ENCODE measurements at regions not wholly inside any gene's neighbourhood (a gene's known extent, or its start where the extent isn't known, plus 50 kb on each side); places are given as distances from the start of the nearest gene placed in this dataset.

GRCh38 chr6:63371104-63371715, 51.4 kb upstream of the LGSN start:
- no peaks in the 10 kb centered on the region for H3K27me3 ChIP-seq
- DNase-seq: no peak
- H3K4me1 ChIP-seq: no peaks in the 10 kb centered on the region
- intact Hi-C loops (cut with DNase I): no loop called here
- H3K27ac ChIP-seq: no peak overlapping the region
- no peaks in the 10 kb centered on the region for H3K36me3 ChIP-seq
- H3K4me3 ChIP-seq: no peak overlapping the region
- no peak for TF ChIP-seq CTCF (IDR thresholded peaks at IDR 0.05)
- no peaks in the 10 kb centered on the region for H3K9me3 ChIP-seq
- no peak overlapping the region for H3K9ac ChIP-seq (ENCODE audit: low read depth in 2 of 2, low read length in 2 of 2)

GRCh38 chr6:63372951-63373533, 53.3 kb upstream of the LGSN start:
- no peak for TF ChIP-seq CTCF (IDR thresholded peaks at IDR 0.05)
- no peaks in the 10 kb centered on the region for H3K36me3 ChIP-seq
- no peak overlapping the region for H3K27ac ChIP-seq
- DNase-seq: no peak
- H3K9me3 ChIP-seq: no peaks in the 10 kb centered on the region
- H3K9ac ChIP-seq (ENCODE audit: low read depth in 2 of 2, low read length in 2 of 2): no peak overlapping the region
- H3K4me1 ChIP-seq: no peaks in the 10 kb centered on the region
- no peaks in the 10 kb centered on the region for H3K27me3 ChIP-seq
- H3K4me3 ChIP-seq: no peak overlapping the region
- intact Hi-C loops (cut with DNase I): no loop called here

- DNase-seq: no peak
- no peak overlapping the region for H3K4me3 ChIP-seq
- no peaks in the 10 kb centered on the region for H3K27me3 ChIP-seq
- H3K27ac ChIP-seq: no peak overlapping the region
- intact Hi-C loops (cut with DNase I): no loop called here
- H3K9me3 ChIP-seq: no peaks in the 10 kb centered on the region
- TF ChIP-seq CTCF (IDR thresholded peaks at IDR 0.05): no peak
- no peaks in the 10 kb centered on the region for H3K36me3 ChIP-seq
- H3K4me1 ChIP-seq: no peaks in the 10 kb centered on the region
- H3K9ac ChIP-seq (ENCODE audit: low read depth in 2 of 2, low read length in 2 of 2): no peak overlapping the region
Observed at GRCh38 chr6:63389191-63389844, 69.5 kb upstream of the LGSN start.

GRCh38 chr6:63391203-63391970, 71.6 kb upstream of the LGSN start:
- peak; percentile 35 for DNase-seq
- Histone ChIP-seq H3K27me3 (no peaks in the 10 kb centered on the region), H3K4me3 (no peak overlapping the region), H3K27ac (peak overlapping the region; percentile 0), H3K4me1 (no peaks in the 10 kb centered on the region), H3K36me3 (no peaks in the 10 kb centered on the region), H3K9me3 (no peaks in the 10 kb centered on the region), H3K9ac (ENCODE audit: low read depth in 2 of 2, low read length in 2 of 2) (no peak overlapping the region)
- no peak for TF ChIP-seq CTCF (IDR thresholded peaks at IDR 0.05)
- intact Hi-C loops (cut with DNase I): no loop called here

- Histone ChIP-seq H3K36me3 (no peaks in the 10 kb centered on the region), H3K9ac (ENCODE audit: low read depth in 2 of 2, low read length in 2 of 2) (no peak overlapping the region), H3K9me3 (no peaks in the 10 kb centered on the region), H3K27me3 (no peaks in the 10 kb centered on the region), H3K27ac (peak overlapping the region; percentile 0), H3K4me1 (no peaks in the 10 kb centered on the region), H3K4me3 (no peak overlapping the region)
- TF ChIP-seq CTCF (IDR thresholded peaks at IDR 0.05): no peak
- intact Hi-C loops (cut with DNase I): no loop called here
- no peak for DNase-seq
Observed at GRCh38 chr6:63392092-63392724, 72.4 kb upstream of the LGSN start.

Measured in colonic mucosa (tissue), 4 donors.